Stimulated activated CD8-positive, alpha-beta memory T cell treated with anti-CD3 and anti-CD28 coated beads, Interleukin-15, amount 100 ng/mL, for 48 hours (primary cell): ENCODE measurements at regions not wholly inside any gene's neighbourhood (a gene's known extent, or its start where the extent isn't known, plus 50 kb on each side); places are given as distances from the start of the nearest gene placed in this dataset.

Experiments
- DNase-seq, 2 donors: peaks; one replicate each; pipeline ENCODE4 v3.0.0-alpha.2; 2020; ENCODE audit warnings: low read depth in 2 of 2

DNA sequence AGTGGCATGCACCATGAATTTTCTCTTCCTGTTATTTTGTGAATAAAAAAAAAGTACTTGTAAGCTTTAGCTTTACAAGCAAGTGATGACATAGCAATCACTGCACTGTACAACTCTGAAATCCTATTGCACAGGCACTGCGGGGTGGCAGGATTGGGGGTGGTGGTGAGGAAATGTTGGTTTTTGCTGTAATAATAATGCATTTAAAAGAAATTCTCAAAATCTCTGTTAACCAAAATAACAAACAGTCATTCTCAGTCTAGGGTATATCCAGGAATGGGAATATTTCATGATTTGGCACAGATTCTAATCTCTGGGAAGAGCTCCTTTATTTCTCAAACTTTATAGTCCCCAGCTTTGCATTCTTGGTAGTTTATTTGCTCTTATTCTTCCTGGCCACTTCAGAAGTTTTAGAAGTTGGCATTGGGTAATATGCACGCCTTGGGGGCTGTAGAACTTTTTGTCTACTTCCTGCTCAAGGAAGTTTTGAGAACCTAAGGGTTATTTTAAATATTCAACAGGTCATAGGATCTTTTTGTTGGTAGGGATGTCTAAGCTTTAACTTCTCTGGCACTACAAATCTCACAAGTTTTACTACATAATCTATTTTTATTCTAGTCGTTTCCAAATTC lies 353.0 kb upstream of the KLF12 start:
- no peak for DNase-seq

DNA sequence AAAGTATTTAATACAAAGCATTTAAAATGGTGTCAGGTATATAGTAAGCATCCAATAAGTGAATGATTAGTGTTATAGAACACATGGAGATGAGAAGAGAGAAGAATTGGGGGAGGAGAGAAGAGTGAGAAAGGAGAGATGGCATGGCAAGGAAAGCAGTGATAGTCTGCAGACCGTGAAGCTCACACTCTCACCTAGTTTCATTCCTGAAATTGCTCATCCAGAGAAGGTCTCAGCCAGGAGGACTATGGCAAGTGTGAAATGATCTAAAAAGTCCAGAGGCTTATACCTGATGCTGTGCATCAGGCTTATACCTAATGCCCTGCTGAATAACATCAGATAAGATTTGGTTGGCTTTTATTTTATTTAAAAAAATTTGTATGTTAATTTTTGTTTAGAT lies 351.6 kb upstream of the KLF12 start:
- no peak for DNase-seq

DNA sequence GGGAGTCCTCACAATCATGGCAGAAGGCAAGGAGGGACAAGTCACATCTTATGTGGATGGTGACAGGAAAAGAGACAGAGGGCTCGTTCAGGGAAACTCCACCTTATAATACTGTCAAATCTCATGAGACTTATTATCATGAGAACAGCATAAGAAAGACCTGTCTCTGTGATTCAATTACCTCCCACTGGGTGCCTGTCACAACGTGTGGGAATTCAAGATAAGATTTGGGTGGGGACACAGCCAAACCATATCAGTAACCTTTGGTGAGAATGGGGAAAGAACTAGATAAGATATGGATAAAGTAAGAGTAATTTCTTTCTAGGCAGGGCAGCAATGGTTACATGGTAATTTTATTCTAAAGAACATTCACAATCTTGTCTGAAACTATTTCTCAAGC lies 344.9 kb upstream of the KLF12 start:
- DNase-seq: no peak

DNA sequence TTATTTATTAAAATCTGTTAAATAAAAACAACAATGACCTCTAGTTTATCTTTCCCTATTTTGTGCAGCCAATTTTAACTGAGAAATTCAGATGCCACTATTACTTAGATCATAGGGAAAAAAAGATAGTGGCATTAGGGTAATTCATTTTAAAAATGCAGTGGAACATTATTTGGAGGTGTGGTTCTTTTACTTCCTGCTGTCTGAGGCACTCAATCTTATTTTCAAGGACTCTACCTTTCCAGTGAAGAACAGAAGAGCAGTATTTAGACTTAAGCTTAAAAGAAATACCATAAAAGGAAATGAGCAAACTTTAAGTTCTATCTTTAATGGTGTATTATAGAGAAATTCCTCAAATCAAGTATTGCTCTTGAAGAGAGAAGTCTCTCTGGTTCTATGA lies 342.6 kb upstream of the KLF12 start:
- DNase-seq: no peak

DNA sequence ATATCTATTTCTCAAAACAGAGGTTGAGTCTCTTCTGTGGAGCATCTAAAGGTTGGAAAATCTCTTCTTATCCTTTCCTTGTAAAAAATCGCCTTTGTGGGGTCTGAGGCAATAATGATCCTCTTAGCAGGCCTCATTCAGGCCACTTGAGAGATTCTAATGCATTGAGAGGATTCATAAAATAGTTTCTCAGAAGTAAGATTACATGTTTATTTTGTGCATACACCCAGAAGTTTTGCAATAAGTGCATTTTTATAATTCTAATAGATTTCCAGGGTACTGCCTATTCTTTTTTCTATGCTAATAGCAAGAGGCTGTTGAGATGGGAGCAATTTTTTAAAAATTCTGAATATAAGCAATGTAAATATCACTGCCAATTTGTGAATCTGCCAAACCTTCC lies 342.2 kb upstream of the KLF12 start:
- DNase-seq: no peak

DNA sequence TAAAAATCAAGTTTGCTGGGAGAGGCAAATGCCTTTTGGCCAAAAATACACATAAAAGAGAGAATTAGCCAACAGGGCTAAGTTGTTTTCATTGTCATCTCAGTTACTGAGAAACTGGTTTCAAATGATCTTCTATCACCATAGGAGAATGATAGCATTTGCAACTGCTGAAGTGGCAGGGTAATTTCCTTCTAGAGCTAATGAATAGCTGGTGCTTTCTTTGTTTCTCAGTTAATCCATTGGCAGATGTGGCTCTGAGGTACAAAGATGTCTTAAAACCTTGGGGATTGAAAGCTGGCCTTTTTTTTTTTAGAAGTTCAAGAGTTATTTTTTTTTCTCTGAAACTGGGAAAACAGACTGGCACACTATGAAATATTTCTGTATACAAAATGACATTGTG lies 332.7 kb upstream of the KLF12 start:
- no peak for DNase-seq

DNA sequence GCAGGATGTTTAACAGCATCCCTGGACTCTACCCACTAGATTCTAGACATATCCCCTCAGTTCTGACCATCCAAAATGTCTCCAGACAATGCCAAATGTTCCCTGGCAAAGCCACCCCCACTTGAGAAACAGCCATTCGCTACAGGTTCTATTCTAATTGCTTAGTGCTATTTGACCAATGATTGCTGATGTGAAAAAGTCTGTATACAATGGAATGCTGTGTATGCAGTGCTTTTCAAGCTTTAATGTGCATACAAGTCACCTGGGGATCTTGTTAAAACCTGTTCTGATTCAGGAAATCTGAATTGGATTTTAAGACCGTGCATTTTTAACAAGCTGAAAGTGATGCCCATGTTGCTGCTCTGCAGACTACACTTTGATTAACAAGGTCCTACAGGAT lies 331.8 kb upstream of the KLF12 start:
- DNase-seq: no peak

DNA sequence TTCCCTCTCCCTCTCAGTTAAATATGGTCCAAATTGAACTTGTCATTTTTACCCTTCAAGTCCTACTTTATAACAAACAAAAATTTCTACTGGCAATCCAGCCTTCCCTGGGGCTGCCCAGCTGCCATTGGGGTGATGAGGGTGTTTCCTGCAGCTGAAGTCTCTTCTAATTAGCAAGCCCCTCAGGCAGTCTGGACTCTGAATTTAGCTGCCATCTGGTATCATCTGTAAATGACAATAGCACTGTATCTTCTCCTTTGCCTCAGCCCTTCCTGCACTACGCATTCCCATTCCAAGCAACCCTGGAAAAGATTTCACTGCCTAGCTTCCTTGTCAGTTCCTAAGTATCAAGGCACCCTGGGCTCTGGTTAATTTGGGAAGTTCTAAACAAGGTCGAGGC lies 331.1 kb upstream of the KLF12 start:
- no peak for DNase-seq

DNA sequence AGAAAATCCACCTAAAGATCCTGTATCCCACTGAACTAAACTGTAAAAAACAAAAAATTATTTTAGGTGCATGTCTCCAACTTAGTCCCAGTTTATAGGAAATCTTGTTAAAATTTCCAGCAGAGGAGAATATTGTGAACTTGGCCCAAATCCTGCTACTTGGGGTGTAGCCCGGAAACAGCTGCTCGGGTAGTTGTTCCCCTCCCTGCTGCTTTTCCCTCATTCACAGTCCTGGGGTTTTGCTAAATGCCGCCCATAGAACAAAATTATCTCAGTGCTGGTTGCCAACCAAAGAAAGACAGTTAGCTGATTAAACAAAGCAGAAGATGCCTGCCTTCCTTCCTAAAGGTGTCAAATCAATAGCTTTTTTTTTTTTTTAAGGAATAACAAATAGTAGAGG lies 330.5 kb upstream of the KLF12 start:
- DNase-seq: no peak

DNA sequence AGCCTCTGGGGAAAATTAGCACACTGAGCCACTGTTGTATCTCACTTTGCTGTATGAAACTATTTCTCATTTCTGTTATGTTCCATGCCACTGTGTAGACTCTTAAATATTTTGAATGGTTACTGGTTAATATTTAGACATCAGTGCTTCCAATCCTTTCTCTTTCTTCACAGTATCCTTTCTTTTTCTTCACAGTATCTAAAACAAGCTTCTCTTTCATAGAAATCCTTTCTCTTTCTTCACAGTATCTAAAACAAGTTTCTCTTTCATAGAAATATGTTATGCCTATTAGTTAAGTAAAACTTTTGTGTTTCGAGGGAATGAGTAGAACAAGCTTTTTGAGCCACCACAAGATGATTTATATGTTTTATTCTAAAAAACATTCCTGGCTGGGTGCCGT lies 326.8 kb upstream of the KLF12 start:
- no peak for DNase-seq

DNA sequence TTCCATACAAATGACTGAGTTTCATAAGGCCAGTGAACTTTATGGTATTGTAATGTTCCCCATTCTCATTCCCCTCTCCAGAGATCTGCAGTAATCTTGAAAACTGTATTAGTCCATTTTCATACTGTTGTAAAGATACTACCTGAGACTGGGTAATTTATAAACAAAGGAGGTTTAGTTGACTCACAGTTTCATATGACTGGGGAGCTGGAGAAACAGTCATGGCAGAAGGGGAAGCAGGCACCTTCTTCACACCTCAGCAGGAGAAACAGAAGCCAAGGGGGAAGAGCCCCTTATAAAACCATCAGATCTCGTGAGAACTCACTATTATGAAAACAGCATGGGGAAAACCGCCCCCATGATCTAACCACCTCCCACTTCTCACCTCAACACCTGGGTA lies 318.7 kb upstream of the KLF12 start:
- no peak for DNase-seq

DNA sequence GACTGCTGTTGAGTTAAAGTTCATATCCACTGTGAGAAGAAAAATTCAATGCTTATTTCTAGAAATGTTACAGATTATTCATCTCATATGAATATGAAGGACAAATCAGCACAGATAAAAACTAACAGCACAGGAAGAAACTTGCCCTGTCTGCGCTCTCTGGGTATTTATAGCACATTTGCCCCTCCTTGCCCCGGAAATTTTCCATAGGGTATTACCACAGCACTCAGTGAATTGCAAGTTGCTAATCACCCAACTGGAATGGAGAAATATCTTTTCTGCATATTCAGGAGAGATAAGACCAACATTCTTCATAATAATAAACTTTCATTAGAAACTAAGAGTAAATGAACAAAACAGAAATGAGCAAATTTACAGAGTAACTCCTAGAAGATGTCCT lies 318.0 kb upstream of the KLF12 start:
- no peak for DNase-seq

DNA sequence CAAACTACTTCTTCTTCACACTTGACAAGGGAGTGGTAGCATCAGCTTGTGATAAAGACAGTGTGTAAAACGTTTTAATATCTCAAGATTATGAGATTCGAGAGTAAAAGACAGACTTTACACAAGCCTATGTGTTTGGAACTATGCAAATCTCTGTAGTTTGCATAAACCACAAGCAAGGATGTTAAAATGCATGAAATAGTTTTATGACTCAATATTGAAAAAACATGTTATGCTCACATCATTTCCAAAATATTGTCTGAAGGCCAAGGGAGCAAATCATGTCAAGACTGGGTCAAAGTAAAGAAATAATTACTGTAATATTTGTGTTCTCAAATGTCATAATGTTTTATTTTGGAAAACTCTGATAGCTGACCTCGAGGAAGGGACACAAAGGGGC lies 316.8 kb upstream of the KLF12 start:
- no peak for DNase-seq

DNA sequence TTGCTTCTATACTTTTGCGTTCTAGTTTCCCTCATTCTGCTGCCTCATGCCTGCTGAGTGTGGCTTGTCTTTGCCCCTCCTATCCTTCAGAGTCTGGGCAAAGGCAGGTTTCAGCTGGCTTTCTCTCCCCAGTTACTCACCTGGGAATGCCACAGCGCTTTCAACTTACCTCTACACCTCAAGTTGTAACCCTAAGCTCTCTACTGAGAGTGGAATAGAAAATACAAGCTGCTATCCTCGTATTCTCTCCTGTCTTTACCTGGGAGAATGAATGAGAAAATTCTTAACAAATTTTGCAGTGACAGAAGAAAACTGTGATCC lies 316.3 kb upstream of the KLF12 start:
- DNase-seq: no peak

DNA sequence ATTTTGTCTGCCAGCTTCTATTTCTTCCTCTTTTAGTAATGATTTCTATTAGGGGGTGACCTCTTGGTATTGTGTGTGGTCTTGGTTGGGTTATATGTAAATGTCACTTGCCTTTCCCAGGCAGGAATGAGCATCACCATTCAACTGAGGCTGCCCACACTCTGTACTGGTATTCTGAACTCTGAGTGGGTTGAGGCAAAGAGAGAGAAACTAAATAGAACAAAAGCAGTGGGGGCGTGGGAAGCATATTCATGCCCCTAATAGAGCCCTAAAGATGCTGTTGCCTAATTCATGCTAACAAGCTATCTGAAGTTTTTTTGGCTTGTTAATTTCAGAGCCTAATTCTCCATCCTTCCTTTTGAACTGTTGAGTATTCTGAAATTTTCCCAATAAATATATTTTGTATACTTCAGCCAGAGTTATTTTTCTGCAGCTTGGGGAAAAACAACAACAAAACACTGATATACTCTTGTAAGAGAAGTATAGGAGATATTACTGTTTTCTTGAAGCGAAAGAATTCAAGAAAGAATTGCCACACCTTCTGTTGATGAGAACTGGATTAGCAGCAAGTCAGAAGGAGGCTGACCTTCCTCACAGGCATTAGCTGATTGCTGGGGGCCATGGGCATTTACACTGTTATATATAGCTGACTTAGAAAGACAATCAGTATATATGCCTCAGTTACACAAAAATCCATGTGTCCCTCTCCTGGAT lies 315.8 kb upstream of the KLF12 start:
- DNase-seq: no peak

DNA sequence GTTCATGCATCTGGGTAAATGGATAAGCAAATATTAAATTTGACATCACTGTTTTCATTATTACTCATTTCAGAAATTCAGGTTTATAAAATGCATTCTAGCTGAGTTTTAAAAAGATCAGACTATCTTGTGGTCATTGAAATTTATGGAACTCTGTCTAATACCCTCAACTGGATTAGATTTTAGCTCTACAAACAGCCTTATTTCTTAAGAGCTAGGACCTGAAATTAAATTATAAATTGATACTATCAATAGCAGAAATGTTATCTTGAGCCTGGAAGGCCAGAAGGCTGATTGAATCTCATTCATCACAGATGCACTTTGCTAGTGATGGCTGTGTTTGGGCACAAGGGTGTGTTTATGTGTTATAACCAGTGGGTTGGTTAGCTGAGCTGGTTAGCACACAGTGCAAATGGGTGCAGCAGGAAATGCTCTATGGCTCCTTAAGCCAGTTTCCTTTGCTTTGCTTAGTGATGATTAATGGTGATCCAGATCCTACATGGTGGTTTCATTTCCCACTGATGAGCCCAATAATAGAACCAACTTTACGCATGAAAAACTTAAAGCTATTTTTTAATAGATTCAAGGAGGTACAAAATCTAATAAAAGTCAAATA lies 310.8 kb upstream of the KLF12 start:
- no peak for DNase-seq

DNA sequence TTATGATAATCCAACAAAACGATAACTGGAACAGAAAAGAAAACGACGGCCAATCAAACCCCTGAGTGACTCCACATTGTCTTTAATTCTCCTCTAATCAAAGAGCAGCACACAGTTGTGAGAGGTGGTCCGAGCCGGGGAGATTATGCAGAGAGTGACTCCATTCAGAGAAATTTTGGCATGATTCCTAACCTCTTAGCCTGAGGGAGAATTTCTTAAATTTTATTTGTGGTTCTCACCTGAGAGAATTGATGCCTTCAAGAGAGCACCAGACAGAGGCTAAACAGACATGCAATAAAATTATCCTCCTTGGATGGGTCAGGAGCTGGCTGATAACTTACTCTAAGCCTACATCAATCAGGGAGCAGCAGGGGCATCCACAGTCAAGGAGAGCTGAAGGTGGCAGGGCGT lies 310.0 kb upstream of the KLF12 start:
- DNase-seq: no peak

DNA sequence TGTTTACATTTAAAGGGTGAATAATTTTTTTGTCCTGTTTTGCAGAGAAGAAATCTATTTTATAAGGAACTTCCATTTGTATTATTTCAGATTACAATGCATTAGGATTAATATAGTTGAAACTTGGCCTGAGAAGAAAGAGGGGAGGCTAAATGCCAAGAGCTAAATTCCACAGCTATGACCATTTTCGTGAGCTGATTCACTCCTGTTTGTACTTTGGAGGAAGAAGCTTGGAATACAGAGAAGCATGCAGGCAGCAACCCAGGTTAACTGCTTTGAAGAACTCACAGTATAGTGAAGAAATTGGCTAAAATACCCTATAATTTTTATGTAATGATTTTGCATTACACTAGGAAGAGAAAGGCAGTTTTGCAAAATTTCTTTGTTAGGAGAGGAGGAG lies 309.4 kb upstream of the KLF12 start:
- DNase-seq: no peak

DNA sequence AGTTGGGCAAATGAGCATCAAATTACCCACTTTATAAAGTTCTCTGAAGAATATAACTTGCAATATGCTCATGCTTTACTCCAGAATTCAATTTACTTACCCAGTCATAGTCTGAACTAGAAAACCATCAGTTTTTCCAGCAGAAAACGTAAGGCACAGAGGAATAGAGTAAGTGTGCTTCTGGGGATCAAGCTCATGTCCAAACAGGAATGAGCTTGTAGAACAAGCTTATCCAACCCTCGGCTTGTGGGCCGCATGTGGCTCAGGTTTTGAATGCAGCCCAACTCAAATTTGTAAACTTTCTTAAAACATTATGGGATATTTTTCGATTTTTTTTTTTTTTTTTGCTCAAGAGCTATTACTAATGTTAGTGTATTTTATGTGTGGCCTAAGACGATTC lies 308.5 kb upstream of the KLF12 start:
- no peak for DNase-seq

DNA sequence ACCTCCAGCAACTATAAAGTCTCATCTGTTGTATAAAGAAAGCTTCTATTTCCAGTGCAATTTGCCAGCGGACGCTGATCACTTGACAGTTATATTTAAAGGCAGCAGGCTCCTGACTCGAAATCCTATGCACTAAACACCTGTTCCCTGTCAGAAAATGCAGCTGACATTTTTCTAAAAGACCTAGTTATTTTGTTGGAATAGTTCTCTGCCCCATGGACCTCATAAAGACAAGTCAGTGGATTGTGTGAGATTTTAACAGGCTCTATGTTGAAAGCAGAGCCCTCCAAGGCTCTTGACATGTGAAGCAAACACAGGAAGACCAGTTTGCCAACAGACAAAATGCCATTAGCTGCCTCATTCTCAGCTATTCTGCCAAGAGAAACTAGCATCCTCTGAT lies 304.7 kb upstream of the KLF12 start:
- no peak for DNase-seq

DNA sequence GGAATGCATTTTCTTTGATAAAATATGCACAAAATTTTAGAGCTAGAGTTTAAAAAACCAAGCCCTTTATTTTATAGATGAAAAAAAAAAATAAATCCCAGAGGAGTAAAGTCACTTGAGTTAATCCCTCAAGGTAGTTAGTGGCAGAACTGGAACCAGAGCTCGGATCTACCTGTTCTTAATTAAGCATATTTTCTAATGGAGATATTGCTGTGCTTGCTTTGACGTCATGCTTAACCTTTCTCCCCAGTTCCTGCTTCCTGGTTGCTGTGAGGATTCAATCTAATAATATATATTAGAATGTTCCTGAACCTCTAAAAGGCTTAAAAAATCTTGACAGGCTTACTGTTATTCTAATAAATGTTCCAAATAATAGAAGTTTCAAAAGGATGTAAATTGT lies 300.6 kb upstream of the KLF12 start:
- DNase-seq: no peak

DNA sequence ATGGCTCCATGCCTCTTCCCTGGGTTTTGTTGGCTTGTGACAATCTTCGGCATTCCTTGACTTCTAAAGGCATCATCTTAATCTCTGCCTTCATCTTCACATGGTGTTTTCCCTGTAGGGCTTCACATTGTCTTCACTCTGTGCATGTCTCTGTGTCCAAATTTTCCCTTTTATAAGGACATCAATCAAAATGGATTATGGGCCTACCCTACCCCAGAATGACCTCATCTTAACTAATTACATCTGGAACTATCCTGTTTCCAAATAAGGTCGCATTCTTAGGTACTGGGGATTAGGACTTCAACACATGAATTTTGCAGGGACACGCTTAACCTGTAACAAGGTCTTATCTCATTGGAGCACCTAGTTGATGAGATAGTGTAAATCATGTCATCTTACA lies 290.3 kb upstream of the KLF12 start:
- DNase-seq: no peak

DNA sequence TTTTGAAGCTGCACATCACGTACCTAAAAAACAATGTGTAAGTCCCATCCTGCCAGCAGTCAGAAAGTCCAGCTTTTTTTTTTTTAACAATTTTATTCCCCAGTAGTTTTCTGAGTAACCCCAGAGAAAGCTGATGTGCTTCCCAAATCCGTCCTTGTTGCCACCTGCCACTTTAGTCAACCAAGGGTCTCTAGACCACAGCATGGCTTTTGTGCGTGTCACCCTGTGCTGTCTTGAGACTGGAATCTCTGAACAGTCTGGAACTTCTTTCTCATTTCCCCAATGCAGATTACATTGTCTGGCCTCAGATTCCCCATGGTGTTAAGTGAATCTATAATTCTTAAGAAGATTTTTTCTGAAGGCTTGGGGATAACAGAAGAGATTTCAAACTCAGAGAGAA lies 289.2 kb upstream of the KLF12 start:
- no peak for DNase-seq

DNA sequence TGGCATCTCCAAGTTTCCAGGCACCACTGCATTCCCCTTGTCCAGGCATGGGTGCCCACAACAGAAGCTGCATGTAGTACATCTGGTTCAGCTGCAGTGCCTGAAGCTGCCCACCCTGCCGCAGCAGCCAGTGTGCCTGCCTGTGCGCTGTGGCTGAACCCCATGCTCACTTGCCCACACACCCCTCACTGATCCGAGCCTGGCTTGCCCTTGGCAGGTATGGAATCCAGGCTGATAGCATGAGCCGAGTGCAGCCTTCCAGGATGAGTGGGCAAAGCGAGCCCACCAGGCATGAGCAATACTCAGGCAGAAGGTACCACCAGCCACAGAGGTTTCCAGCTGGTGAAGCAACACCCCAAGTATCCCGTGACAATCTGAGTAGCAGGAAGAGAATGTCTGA lies 280.3 kb upstream of the KLF12 start:
- DNase-seq: no peak
